Astrocyte (in vitro differentiated cells and primary cell): ENCODE measurements at regions not wholly inside any gene's neighbourhood (a gene's known extent, or its start where the extent isn't known, plus 50 kb on each side); places are given as distances from the start of the nearest gene placed in this dataset.

Source experiments
- DNase-seq: peaks from one replicate; pipeline ENCODE4 v3.0.0-alpha.2; 2010; ENCODE audit warnings: low read depth
- FAIRE-seq: peaks from 2 replicates; lab custom pipeline; 2011; peaks lifted over from hg19 to GRCh38; lab: Jason Lieb, UNC
- H2AFZ ChIP-seq: 2 replicates; pipeline ENCODE4 v1.6.0; 2012; ENCODE audit warnings: low read depth, low read length, inconsistent platforms
- H3K27ac ChIP-seq: 2 replicates; pipeline ENCODE4 v1.5.1; 2011; ENCODE audit warnings: low read depth, low read length, inconsistent platforms
- H3K27me3 ChIP-seq: 2 replicates; pipeline ENCODE4 v1.6.0; 2011; ENCODE audit warnings: low read length, inconsistent platforms; ENCODE audit not compliant: insufficient read depth
- H3K36me3 ChIP-seq: 2 replicates; pipeline ENCODE4 v1.5.1; 2011; ENCODE audit warnings: low read length, inconsistent platforms; ENCODE audit not compliant: insufficient read depth
- H3K4me1 ChIP-seq: 2 replicates; pipeline ENCODE4 v1.5.1; 2011; ENCODE audit warnings: low read length, inconsistent platforms; ENCODE audit not compliant: insufficient read depth
- H3K4me2 ChIP-seq: 2 replicates; pipeline ENCODE4 v1.6.0; 2012; ENCODE audit warnings: low read length, inconsistent platforms
- H3K4me3 ChIP-seq: 2 replicates; pipeline ENCODE4 v1.5.1; 2011; ENCODE audit warnings: low read depth, mild to moderate bottlenecking, low read length, inconsistent platforms; ENCODE audit not compliant: insufficient read depth
- H3K79me2 ChIP-seq: 2 replicates; pipeline ENCODE4 v1.6.0; 2012; ENCODE audit warnings: mild to moderate bottlenecking, low read length, inconsistent platforms; ENCODE audit not compliant: insufficient read depth
- H3K9ac ChIP-seq: 2 replicates; pipeline ENCODE4 v1.6.0; 2012; ENCODE audit warnings: mild to moderate bottlenecking, low read length, inconsistent platforms
- H3K9me3 ChIP-seq: 2 replicates; pipeline ENCODE4 v1.5.1; 2012; ENCODE audit warnings: low read depth, mild to moderate bottlenecking, low read length, inconsistent platforms; ENCODE audit not compliant: insufficient read depth
- H4K20me1 ChIP-seq: 2 replicates; pipeline ENCODE4 v1.6.0; 2012; ENCODE audit warnings: low read length, inconsistent platforms; ENCODE audit not compliant: insufficient read depth
- H3K27ac Mint-ChIP-seq: one replicate; pipeline ENCODE4 v1.8.0; 2021; ENCODE audit warnings: mild to moderate bottlenecking, mixed read lengths; ENCODE audit not compliant: unreplicated experiment
- H3K27me3 Mint-ChIP-seq: one replicate; pipeline ENCODE4 v1.8.0; 2021; ENCODE audit warnings: low read depth, mixed read lengths; ENCODE audit not compliant: unreplicated experiment
- H3K36me3 Mint-ChIP-seq: one replicate; pipeline ENCODE4 v1.8.0; 2021; ENCODE audit warnings: low read depth, mixed read lengths; ENCODE audit not compliant: unreplicated experiment
- H3K4me1 Mint-ChIP-seq: one replicate; pipeline ENCODE4 v1.8.0; 2021; ENCODE audit warnings: low read depth, mixed read lengths; ENCODE audit not compliant: unreplicated experiment
- H3K4me3 Mint-ChIP-seq: one replicate; pipeline ENCODE4 v1.8.0; 2021; ENCODE audit warnings: mild to moderate bottlenecking, moderate library complexity, mixed read lengths; ENCODE audit not compliant: unreplicated experiment
- H3K9me3 Mint-ChIP-seq: one replicate; pipeline ENCODE4 v1.8.0; 2021; ENCODE audit warnings: mild to moderate bottlenecking, mixed read lengths; ENCODE audit not compliant: unreplicated experiment
- EZH2 ChIP-seq: IDR thresholded peaks from 2 replicates; pipeline ENCODE4 v1.6.1; 2012; ENCODE audit warnings: mild to moderate bottlenecking, low read length, inconsistent platforms; ENCODE audit not compliant: insufficient read depth
- TF ChIP-seq, protein P1 (sequence below): IDR thresholded peaks from 2 replicates; pipeline ENCODE4 v1.5.1; 2011; ENCODE audit warnings: low read depth, mild to moderate bottlenecking, inconsistent platforms, low read length, moderate library complexity; ENCODE audit not compliant: insufficient read depth

DNA sequence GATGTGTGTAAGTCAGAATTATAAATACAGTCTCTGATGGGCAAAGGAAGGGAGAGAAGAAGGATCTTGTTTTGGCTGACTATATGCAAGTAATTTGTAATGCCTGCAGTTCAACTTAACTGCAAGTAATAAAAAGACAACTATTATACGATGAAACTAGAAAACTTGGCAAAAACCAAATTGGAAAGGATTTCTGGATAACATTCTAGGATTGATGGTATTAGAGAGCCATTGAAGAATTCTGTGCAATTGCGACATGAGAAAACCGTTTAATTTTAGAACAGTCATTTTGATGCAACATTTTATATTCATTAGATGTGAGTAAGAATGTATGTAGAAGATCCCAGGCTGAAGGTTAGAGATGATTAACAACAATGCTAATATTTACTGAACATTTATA, 1334.1 kb downstream of the EFNB2 start:
- Mint-ChIP-seq H3K27ac (no peak overlapping the region), H3K4me3 (no peak overlapping the region), H3K4me1 (peaks cover 1% of the 10 kb centered on the region), H3K36me3 (no peaks in the 10 kb centered on the region), H3K9me3 (no peaks in the 10 kb centered on the region), H3K27me3 (no peaks in the 10 kb centered on the region)
- H3K79me2 ChIP-seq, result no peaks in the 10 kb centered on the region
- no peak overlapping the region for H2AFZ ChIP-seq
- no peaks in the 10 kb centered on the region for H3K27me3 ChIP-seq
- no peak for TF ChIP-seq EZH2
- TF ChIP-seq, protein P1, sequence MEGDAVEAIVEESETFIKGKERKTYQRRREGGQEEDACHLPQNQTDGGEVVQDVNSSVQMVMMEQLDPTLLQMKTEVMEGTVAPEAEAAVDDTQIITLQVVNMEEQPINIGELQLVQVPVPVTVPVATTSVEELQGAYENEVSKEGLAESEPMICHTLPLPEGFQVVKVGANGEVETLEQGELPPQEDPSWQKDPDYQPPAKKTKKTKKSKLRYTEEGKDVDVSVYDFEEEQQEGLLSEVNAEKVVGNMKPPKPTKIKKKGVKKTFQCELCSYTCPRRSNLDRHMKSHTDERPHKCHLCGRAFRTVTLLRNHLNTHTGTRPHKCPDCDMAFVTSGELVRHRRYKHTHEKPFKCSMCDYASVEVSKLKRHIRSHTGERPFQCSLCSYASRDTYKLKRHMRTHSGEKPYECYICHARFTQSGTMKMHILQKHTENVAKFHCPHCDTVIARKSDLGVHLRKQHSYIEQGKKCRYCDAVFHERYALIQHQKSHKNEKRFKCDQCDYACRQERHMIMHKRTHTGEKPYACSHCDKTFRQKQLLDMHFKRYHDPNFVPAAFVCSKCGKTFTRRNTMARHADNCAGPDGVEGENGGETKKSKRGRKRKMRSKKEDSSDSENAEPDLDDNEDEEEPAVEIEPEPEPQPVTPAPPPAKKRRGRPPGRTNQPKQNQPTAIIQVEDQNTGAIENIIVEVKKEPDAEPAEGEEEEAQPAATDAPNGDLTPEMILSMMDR, result no peak
- no peak overlapping the region for H3K27ac ChIP-seq
- no peak overlapping the region for H3K4me2 ChIP-seq
- no peak for DNase-seq
- H3K36me3 ChIP-seq, result no peaks in the 10 kb centered on the region
- H3K9me3 ChIP-seq, result no peaks in the 10 kb centered on the region
- no peaks in the 10 kb centered on the region for H3K4me1 ChIP-seq
- no peak overlapping the region for H3K4me3 ChIP-seq
- no peak for FAIRE-seq
- H3K9ac ChIP-seq, result no peak overlapping the region
- H4K20me1 ChIP-seq, result no peaks in the 10 kb centered on the region

DNA sequence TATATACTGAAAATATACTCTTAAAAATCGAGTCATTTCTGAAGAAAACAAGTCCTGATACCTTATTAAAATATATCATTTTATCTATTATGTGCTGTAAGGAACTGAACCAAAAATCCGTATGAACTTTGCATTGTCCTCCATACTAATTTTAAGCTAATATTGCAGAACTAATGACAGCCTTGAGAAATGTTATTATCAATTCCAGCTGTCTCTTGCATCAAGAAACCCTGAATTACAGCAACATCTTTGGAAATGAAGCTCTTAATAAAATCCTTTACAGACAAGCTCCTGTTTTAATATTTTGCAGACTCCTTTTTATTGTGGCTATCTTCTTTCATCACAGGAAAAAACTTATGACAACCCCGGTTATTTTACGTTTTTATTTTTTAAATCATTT, 1335.3 kb downstream of the EFNB2 start:
- FAIRE-seq (no peak), DNase-seq (no peak)
- Mint-ChIP-seq H3K9me3 (no peaks in the 10 kb centered on the region), H3K4me1 (peaks cover 3% of the 10 kb centered on the region), H3K27ac (no peak overlapping the region), H3K27me3 (no peaks in the 10 kb centered on the region), H3K4me3 (no peak overlapping the region), H3K36me3 (no peaks in the 10 kb centered on the region)
- TF ChIP-seq, protein P1, result no peak
- TF ChIP-seq EZH2, result no peak
- H3K27ac ChIP-seq, result no peak overlapping the region
- no peaks in the 10 kb centered on the region for H3K4me1 ChIP-seq
- H3K4me2 ChIP-seq, result no peak overlapping the region
- no peaks in the 10 kb centered on the region for H3K27me3 ChIP-seq
- H4K20me1 ChIP-seq, result no peaks in the 10 kb centered on the region
- no peaks in the 10 kb centered on the region for H3K36me3 ChIP-seq
- H3K4me3 ChIP-seq, result no peak overlapping the region
- no peaks in the 10 kb centered on the region for H3K9me3 ChIP-seq
- no peak overlapping the region for H3K9ac ChIP-seq
- H2AFZ ChIP-seq, result no peak overlapping the region
- H3K79me2 ChIP-seq, result no peaks in the 10 kb centered on the region

DNA sequence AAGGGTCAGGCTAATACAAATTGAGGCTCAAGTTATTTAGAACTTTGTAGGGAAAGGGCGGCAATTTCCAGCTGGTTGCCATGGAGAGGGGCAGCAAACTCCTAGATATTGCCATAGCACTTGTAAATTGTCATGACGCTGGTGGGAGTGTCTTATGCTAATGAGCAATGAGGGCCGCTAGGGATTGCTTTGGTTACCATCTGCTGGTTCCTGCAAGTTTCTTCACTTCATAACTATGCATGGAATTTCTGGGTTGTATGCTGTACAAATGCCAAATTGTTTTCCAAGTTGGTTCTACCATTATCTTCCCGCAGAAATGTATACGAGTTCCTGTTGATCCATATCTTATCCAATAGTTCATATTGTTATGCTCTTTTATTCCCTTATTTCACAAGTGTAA, 1339.4 kb downstream of the EFNB2 start:
- Histone ChIP-seq H3K9ac (no peak overlapping the region), H4K20me1 (no peaks in the 10 kb centered on the region), H3K9me3 (no peaks in the 10 kb centered on the region), H3K36me3 (no peaks in the 10 kb centered on the region), H3K4me1 (no peaks in the 10 kb centered on the region), H3K27me3 (no peaks in the 10 kb centered on the region), H3K4me3 (no peak overlapping the region), H3K79me2 (no peaks in the 10 kb centered on the region), H2AFZ (no peak overlapping the region), H3K27ac (peak overlapping the region; percentile 41), H3K4me2 (no peak overlapping the region)
- TF ChIP-seq, protein P1, result no peak
- no peak for TF ChIP-seq EZH2
- DNase-seq, result peak; percentile 93
- Mint-ChIP-seq H3K4me1 (peaks cover 3% of the 10 kb centered on the region), H3K27ac (peak overlapping the region; percentile 56), H3K4me3 (no peak overlapping the region), H3K36me3 (no peaks in the 10 kb centered on the region), H3K9me3 (no peaks in the 10 kb centered on the region), H3K27me3 (no peaks in the 10 kb centered on the region)
- no peak for FAIRE-seq
